ENCODE measurements at regions not wholly inside any gene's neighbourhood (a gene's known extent, or its start where the extent isn't known, plus 50 kb on each side); places are given as distances from the start of the nearest gene placed in this dataset.

- no peak for TF ChIP-seq POLR2A (IDR thresholded peaks at IDR 0.05)
- TF ChIP-seq CTCF (IDR thresholded peaks at IDR 0.05), result no peak
These were observed 75.3 kb upstream of the MGAT4C start for GRCh38 chr12:86331457-86331856.
